Large intestine (tissue), 3 donors: ENCODE measurements at regions not wholly inside any gene's neighbourhood (a gene's known extent, or its start where the extent isn't known, plus 50 kb on each side); places are given as distances from the start of the nearest gene placed in this dataset.

Experiments used
- DNase-seq, 2 donors: peaks; one replicate each; pipeline versions ENCODE4 v3.0.0 to v3.0.0-alpha.2; 2013
- H3K27ac ChIP-seq: one replicate; pipeline ENCODE4 v1.5.1; 2013; ENCODE audit warnings: low read length
- H3K27me3 ChIP-seq: 2 replicates; pipeline ENCODE4 v1.6.1; 2013; ENCODE audit warnings: low read length; ENCODE audit not compliant: control insufficient read depth, insufficient read depth
- H3K36me3 ChIP-seq: 2 replicates; pipeline ENCODE4 v1.6.1; 2013; ENCODE audit warnings: low read length; ENCODE audit not compliant: control insufficient read depth, insufficient read depth
- H3K4me1 ChIP-seq: one replicate; pipeline ENCODE4 v1.6.1; 2013; ENCODE audit warnings: low read length; ENCODE audit not compliant: control insufficient read depth, insufficient read depth
- H3K4me3 ChIP-seq: one replicate; pipeline ENCODE4 v1.5.1; 2013; ENCODE audit warnings: low read length
- H3K9me3 ChIP-seq: one replicate; pipeline ENCODE4 v1.6.1; 2013; ENCODE audit warnings: mild to moderate bottlenecking, low read depth, low read length, moderate library complexity; ENCODE audit not compliant: control insufficient read depth
- WGBS: methylation state at CpG from one replicate; pipeline ENCODE4 v1.1.5; 2013; ENCODE audit warnings: low lambda C conversion rate; ENCODE audit not compliant: insufficient coverage; 5-methylcytosine and 5-hydroxymethylcytosine counted together

DNA sequence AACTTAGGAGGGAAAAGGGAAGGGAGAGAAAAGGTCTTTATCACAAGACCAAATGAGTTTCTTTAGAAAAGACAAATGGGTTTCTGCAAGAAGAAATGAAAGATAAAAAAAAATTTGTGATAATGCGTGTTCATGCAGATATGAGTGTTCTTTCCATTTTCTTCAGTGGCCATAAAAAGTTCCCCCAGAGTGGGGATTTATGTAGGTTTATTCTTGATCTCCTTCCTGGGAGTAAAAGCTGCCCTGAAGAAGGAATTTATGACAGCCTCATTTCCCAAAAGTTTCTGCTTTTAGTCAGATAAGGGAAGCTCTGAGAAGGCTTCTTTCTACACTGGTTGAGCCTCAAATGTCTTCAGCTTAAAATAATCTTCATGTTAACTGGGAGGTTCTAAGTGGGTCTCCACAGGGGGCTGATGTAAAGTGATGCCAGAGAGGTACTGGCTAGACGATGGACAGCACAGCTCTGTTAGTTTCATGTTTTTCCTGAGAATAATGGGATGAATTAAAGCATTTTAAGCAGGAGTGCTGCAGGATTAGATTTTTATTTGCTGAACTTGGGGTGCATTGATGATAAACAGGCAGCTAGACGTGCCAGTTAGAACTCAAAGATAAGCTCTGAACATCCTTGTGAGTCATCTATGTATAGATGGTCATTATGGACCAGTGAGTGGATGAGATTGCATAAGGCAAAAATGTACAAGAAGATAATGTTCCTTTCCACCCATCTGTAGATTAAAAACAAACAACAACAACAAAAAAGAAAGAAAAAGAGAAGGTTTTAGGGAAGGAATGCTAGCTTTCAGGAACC, 65.6 kb upstream of the EPCAM start:
- WGBS: 29% methylated on average over 1 of the region's 3 CpGs

DNA sequence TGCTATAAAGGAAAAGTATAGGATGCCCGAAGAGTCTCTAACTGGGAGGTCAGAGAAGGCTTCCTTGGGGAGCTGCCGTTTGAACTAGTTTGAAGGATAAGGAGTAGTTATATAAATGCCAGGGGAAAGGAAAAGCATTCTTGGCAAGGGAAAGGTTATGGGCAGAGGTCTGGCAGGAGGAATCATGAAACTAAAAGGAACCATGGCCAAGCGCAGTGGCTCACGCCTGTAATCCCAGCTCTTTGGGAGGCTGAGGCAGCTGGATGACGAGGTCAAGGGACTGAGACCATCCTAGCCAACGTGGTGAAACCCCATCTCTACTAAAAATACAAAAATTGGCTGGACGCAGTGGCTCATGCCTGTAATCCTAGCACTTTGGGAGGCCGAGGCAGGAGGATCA, 66.8 kb upstream of the EPCAM start:
- H3K9me3 ChIP-seq: no peaks in the 10 kb centered on the region
- no peaks in the 10 kb centered on the region for H3K27me3 ChIP-seq
- no peak overlapping the region for H3K4me3 ChIP-seq
- 80% methylated on average over 1 of the region's 8 CpGs for WGBS
- no peaks in the 10 kb centered on the region for H3K36me3 ChIP-seq
- DNase-seq: no peak
- no peak overlapping the region for H3K27ac ChIP-seq
- H3K4me1 ChIP-seq: peaks cover 38% of the 10 kb centered on the region

More for the DNA sequence above, 65.6 kb upstream of the EPCAM start:
- DNase-seq: no peak
- H3K36me3 ChIP-seq: no peaks in the 10 kb centered on the region
- H3K9me3 ChIP-seq: no peaks in the 10 kb centered on the region
- no peaks in the 10 kb centered on the region for H3K27me3 ChIP-seq
- H3K4me1 ChIP-seq: peaks cover 44% of the 10 kb centered on the region
- H3K4me3 ChIP-seq: no peak overlapping the region
- H3K27ac ChIP-seq: no peak overlapping the region

- H3K27me3 ChIP-seq: no peaks in the 10 kb centered on the region
- H3K4me1 ChIP-seq: peaks cover 33% of the 10 kb centered on the region
- H3K9me3 ChIP-seq: no peaks in the 10 kb centered on the region
- H3K27ac ChIP-seq: no peak overlapping the region
- no peak for DNase-seq
- H3K4me3 ChIP-seq: no peak overlapping the region
- no CpG with 5 or more reads among the region's 4 CpGs for whole genome bisulfite sequencing
- no peaks in the 10 kb centered on the region for H3K36me3 ChIP-seq
Observed at GRCh38 chr2:47301731-47302130, 67.4 kb upstream of the EPCAM start.

DNA sequence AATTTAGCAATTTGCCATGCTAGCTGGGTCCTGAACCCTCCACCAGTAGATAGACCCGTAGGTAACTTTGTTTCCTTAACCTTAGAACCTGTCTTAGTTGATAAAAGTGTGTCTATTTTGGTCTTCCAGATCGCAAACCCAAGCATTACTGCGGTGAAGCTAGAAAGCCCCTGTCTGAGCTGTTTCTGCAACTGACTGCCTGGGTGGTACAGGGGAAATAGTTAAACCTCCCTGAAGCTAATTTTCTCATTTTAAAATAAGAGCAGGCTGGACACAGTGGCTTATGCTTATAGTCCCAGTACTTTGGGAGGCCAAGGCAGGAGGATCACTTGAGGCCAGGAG, 67.9 kb upstream of the EPCAM start:
- Histone ChIP-seq H3K36me3 (no peaks in the 10 kb centered on the region), H3K27ac (peak overlapping the region; percentile 23), H3K27me3 (no peaks in the 10 kb centered on the region), H3K4me1 (peaks cover 28% of the 10 kb centered on the region), H3K9me3 (no peaks in the 10 kb centered on the region), H3K4me3 (no peak overlapping the region)
- no peak for DNase-seq
- 20% methylated on average over 1 of the region's 3 CpGs for WGBS

DNA sequence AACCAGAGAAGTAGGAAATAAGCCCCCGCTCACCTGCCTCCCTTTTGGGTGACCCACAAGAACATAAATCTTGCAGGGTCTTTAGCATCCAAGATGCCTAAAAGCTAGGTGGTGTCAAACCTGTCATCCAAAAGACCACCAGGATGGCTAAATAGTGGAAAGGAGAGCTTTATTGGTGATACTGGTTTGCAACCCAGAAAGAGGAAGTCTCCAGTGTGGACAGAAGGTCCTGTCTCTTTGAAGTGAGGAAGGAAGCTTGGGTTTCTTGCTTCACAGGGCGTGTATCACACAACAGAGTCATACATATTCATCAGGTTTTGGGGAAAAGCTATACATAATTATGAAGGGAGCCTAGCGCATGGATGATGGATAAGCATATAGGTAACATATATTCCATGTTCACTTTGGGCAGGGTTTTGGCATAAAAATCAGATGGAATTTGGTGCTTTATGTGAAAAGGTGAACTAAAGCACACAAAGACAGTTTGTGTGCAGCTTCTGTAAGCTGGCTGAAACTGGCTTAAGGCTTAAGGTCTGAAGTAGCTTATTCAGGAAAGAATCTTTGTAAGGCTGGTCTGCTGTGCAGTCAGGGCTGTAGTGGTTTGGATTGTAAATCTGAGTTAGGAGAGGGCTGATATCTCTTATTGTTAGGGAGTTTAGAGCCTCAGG, 68.4 kb upstream of the EPCAM start:
- no peak overlapping the region for H3K4me3 ChIP-seq
- no peaks in the 10 kb centered on the region for H3K36me3 ChIP-seq
- DNase-seq: no peak
- H3K27me3 ChIP-seq: no peaks in the 10 kb centered on the region
- peak overlapping the region; percentile 23 for H3K27ac ChIP-seq
- H3K9me3 ChIP-seq: no peaks in the 10 kb centered on the region
- no CpG with 5 or more reads among the region's 3 CpGs for WGBS
- peaks cover 28% of the 10 kb centered on the region for H3K4me1 ChIP-seq

DNA sequence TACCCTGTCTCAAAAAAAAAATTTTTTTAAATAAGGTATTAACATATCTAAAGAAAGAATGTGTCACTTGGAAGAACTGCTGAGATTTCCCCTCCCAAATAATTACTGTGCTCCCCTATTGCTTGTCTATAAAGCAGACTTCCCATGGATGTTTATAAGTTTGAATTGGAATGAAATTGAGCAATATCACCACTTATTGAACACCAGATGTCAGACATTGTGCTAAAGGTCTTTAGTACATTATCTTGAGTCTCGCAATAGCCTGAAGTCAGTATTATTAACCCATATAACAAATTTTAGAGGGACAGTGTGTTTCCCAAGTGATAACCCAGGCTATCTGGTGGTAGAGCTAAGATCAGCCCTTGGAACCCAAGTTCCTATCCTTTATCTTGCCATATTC, 69.0 kb upstream of the EPCAM start:
- Histone ChIP-seq H3K36me3 (no peaks in the 10 kb centered on the region), H3K4me1 (peaks cover 31% of the 10 kb centered on the region), H3K27ac (peak overlapping the region; percentile 23), H3K4me3 (no peak overlapping the region), H3K9me3 (no peaks in the 10 kb centered on the region), H3K27me3 (no peaks in the 10 kb centered on the region)
- no CpG with 5 or more reads among the region's 1 CpG for WGBS
- peak in 1 of 2 donors; percentile 47 for DNase-seq

DNA sequence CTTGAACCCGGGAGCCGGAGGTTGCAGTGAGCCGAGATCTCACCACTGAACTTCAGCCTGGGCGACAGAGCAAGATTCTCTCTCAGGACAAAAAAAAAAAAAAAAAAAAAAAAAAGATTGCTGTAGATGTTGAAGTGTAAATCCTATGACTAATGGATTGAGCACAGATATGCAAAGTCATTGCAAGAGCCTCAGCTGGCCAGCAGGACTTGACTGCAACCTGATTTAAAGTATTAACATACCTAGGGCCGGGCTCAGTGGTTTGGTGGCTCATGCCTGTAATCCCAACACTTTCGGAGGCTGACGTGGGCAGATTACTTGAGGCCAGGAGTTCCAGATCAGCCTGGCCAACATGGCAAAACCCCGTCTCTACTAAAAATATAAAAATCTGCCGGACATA, 69.6 kb upstream of the EPCAM start:
- DNase-seq: peak in 1 of 2 donors; percentile 51
- H3K4me1 ChIP-seq: peaks cover 33% of the 10 kb centered on the region
- no peaks in the 10 kb centered on the region for H3K36me3 ChIP-seq
- no peaks in the 10 kb centered on the region for H3K27me3 ChIP-seq
- no CpG with 5 or more reads among the region's 9 CpGs for WGBS
- H3K27ac ChIP-seq: peak overlapping the region; percentile 23
- H3K4me3 ChIP-seq: no peak overlapping the region
- no peaks in the 10 kb centered on the region for H3K9me3 ChIP-seq

DNA sequence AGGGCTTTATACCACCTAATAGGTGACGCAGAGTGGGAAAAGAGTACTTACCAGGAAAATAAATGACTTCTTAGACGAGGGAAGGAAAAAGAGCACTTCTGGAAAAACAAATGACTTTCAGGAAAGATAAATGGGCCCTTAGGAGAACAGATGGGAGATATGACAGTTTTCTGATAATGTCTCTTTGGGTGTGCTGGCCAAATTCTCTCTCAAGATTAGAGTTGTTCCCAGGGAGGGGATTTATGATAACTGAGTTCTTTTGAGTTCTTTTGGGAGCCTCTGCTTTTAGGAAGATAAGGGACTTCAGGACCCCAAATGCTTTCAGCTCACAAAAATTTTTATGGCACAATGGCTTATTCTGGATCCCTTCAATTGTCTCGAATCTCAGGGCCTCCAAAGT, 70.3 kb upstream of the EPCAM start:
- no peaks in the 10 kb centered on the region for H3K27me3 ChIP-seq
- WGBS: 40% methylated on average over 2 of the region's 3 CpGs
- no peak for DNase-seq
- peak overlapping the region; percentile 74 for H3K27ac ChIP-seq
- no peak overlapping the region for H3K4me3 ChIP-seq
- H3K4me1 ChIP-seq: peaks cover 39% of the 10 kb centered on the region
- no peaks in the 10 kb centered on the region for H3K36me3 ChIP-seq
- H3K9me3 ChIP-seq: no peaks in the 10 kb centered on the region

GRCh38 chr2:47297767-47298425, 71.2 kb upstream of the EPCAM start:
- no peak overlapping the region for H3K4me3 ChIP-seq
- peak overlapping the region; percentile 74 for H3K27ac ChIP-seq
- H3K9me3 ChIP-seq: no peaks in the 10 kb centered on the region
- peak; percentile 68 to 86 for DNase-seq
- no peaks in the 10 kb centered on the region for H3K27me3 ChIP-seq
- 81% methylated on average over 2 of the region's 7 CpGs for WGBS
- H3K36me3 ChIP-seq: no peaks in the 10 kb centered on the region
- H3K4me1 ChIP-seq: peaks cover 37% of the 10 kb centered on the region

DNA sequence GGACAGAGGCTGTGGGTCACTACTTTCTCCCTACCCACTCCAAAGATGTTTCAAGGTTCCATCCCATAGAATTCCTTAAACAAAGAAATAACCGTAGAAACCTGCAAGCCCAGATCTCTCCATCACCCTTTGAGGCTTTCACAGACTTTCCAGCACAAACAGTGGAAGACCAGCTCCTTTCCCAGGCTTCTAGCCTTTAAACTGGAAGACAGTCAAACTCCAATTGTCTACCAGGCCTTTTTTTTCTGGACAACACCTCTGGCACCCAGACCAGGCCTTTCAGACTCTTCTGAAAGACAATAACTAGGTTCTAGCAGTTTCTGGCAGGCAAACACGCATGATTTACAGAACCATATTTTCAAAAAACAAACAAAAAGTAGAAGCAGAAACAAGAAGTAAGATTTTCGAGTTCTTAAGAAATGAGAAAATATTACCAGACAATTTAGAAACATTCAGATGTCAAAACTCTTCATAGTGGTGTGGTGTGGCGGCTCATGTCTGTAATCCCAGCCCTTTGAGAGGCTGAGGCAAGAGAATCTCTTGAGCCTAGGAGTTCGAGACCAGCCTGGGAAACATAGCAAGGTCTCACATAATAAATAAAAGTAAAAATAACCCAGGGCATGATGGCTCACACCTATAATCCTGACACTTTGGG, 73.0 kb upstream of the EPCAM start:
- Histone ChIP-seq H3K36me3 (no peaks in the 10 kb centered on the region), H3K4me3 (no peak overlapping the region), H3K27ac (no peak overlapping the region), H3K27me3 (no peaks in the 10 kb centered on the region), H3K4me1 (peaks cover 42% of the 10 kb centered on the region), H3K9me3 (no peaks in the 10 kb centered on the region)
- no CpG with 5 or more reads among the region's 5 CpGs for WGBS
- DNase-seq: no peak
